ENCODE measurements at regions not wholly inside any gene's neighbourhood (a gene's known extent, or its start where the extent isn't known, plus 50 kb on each side); places are given as distances from the start of the nearest gene placed in this dataset.

DNA sequence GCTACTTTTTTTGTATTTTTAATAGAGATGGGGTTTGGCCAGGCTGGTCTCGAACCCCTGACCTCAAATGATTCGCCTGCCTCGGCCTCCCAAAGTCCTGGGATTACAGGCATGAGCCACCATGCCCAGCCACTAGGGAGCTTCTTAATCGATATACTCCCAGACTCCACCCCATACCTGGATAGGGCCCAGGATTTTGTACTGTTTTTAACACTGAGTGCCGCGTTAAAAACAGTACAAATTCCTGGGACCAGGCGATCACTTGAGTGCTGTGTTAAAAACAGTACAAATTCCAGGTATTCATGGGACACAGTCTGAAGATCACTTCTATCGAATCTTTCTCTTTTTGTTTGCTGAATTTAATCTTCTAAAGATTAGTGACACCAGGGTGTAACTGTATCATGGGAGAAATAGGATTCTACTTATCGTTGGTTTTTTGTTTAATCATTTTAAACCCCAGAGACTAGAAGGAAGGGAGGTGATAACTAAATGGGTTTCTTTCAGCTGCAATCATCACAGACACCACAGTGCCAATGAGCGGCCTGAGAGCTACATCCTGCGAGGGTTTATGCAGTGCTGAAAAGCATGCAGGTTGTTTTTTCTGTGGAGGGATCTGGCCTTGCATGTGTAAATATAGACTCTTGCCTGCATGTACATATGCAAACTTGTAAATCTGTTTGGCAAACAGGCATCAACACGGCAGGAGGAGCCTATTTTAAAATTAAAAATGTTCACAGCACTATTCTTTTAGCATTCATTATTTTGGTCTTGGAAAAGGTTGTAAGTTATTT lies 303.8 kb upstream of the WWC1 start:
- FAIRE-seq: no peak
- DNase-seq (ENCODE audit: extremely low spot score, insufficient read length, low read depth): no peak

DNA sequence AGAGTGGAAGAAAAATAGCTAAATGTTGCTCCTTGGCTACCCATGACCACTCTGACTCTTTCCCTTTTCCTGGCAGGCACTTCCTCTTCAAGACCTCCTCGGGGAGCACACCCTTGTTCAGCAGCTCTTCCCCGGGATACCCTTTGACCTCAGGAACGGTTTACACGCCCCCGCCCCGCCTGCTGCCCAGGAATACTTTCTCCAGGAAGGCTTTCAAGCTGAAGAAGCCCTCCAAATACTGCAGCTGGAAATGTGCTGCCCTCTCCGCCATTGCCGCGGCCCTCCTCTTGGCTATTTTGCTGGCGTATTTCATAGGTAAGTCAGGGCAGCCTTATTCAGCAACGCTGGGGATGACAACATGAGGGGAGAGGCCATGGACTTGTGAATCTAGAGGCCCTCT lies 298.6 kb upstream of the WWC1 start:
- FAIRE-seq (no peak), DNase-seq (ENCODE audit: extremely low spot score, insufficient read length, low read depth) (no peak)

DNA sequence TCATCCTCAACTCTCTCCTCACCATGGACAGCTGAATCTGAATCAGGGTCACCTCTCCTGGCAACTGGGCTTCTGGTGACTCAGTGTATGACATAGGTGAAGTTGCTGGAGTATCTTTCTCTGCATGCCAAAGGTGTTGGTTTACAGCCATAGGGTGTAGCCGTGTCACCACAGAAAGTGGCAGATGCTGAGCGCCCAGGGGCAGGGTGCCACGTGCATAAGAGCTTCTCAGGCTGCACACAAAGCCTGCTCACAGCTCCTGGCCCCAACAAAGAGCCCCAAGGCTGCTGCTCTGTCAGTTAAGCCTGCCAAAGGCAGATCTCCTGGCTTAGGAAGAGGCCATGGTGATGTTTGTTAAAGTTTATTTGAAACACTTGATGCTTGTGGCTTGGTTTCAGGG lies 297.7 kb upstream of the WWC1 start:
- FAIRE-seq (no peak), DNase-seq (ENCODE audit: extremely low spot score, insufficient read length, low read depth) (no peak)

DNA sequence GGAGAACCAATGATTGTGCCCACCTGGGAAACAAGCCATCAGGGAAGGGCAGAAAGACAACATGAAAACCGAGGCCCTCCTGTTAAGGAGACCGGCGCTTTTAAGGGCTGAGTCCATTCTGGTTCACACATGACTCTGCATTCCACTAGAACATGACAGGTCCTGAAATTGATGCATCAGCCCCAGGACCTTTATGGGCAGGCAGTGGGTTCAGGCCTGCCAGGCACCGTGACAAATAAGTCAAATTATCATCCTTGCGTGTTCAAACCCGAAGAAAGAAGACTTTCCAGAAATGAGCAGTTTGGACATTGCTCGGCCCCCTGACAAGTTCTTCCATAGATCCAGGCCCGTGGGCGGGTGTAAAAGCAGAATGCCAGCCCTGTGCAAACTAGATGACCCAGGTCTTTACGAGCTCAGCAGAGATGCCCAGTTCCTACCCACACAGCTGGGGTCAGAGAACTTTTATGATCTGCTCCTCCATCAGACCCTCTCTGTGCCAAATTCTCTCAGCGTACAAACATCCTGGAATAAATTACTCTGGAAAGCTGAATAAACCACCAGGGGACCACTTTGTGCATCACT lies 295.5 kb upstream of the WWC1 start:
- DNase-seq (ENCODE audit: extremely low spot score, insufficient read length, low read depth) (no peak), FAIRE-seq (no peak)

DNA sequence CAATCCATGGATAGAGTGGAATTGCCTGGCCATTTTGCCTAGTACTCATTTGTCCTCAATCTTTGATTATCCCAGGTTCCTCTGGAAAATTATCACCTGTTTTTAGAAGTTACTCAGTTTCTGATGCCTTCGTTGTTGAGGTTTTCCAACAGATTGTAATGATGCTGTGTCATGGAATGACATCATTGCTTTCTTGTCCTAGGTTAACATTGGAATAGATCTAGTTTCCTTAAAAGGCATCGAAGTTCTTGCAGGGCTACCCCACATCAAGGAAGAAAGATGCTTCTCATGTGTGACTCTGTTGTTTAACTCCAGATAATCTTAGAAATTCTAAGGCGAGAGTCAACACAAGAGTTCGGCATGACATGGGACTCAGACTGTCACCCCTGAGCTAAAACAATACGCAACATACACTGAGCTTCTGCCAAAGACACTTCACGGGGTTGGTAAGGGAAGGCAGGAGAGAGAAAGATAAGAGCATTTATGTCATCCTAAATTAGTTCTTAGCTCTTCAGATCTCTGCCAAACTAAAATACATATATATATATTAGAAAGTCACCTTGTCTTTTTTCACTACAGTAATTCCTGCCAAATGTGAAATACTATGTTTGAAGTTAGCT lies 293.2 kb upstream of the WWC1 start:
- FAIRE-seq (no peak), DNase-seq (ENCODE audit: extremely low spot score, insufficient read length, low read depth) (no peak)

DNA sequence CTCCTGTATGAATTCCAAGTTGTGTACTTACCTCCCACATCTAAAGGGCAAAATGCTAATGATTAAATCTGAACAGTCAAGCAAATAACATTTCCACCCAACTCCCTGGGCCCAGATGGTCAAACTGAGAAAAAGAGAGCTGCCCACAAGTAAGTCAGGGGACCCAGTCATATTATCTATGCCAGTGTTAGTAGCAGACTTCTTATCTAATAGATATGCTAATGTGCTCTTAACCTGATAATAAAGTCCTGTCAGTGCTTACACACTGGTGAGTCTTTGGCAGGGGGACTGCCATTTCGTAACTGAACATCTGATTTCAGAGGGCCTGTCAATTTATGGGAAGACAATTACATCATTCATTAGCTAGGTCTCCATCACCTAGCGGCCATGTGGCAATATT lies 292.3 kb upstream of the WWC1 start:
- DNase-seq (ENCODE audit: extremely low spot score, insufficient read length, low read depth) (no peak), FAIRE-seq (no peak)

DNA sequence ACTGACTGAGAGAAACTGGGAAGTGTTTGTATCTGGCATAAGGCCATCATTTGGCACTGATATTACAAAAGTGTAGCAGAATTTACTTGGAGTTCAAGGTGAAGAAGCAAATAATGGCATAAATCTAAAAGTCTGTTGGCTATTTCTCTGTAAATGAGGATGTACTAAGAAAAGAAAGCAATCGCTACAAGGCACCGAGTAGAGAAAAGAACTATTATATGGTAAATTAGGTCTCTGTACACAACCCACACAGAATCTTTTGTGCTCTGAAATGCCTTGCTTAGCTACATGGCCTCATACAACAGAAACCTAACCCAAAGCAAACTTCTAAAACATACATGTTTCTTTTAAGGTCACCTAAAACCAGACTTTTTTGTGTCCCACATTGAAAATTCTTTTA lies 290.1 kb upstream of the WWC1 start:
- FAIRE-seq: no peak
- no peak for DNase-seq (ENCODE audit: extremely low spot score, insufficient read length, low read depth)

DNA sequence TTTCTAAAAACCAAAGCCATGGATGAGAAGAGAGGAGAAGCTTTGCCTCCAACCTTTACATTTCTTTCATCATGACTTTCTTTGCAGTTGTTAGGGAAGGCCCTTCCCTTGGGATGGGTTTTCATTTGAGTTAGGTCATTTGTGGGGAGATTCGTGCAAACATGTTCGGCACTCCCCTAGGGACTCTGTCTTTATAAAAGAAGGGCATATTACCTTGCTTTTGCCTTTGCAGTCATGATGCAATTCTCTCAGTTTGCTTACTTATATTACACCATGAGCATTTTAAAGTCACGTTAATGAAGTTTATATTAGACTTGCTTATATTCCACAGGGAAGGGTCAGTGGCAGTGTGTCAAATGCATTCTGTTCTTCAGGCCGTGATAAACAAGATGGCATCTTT lies 289.3 kb upstream of the WWC1 start:
- DNase-seq (ENCODE audit: extremely low spot score, insufficient read length, low read depth): no peak
- FAIRE-seq: no peak

DNA sequence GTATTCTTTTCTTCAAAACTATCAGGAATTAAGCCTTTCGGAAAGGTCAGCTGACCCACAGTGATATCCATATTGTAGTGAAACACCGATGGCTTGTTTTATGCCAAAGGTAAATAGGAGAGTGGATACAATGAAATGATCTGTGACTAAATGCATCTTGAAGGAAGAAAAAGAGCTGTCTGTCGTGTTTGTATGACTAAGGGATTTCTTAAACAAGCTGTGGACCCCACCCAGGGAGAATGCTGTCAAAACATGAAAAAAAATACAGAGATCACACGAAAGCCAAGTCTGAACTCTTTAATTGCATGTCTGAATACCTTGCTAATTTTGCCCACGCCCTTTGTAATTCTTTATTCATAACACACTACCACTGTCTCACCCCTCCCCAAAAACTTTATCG lies 286.4 kb upstream of the WWC1 start:
- DNase-seq (ENCODE audit: extremely low spot score, insufficient read length, low read depth): no peak
- no peak for FAIRE-seq

DNA sequence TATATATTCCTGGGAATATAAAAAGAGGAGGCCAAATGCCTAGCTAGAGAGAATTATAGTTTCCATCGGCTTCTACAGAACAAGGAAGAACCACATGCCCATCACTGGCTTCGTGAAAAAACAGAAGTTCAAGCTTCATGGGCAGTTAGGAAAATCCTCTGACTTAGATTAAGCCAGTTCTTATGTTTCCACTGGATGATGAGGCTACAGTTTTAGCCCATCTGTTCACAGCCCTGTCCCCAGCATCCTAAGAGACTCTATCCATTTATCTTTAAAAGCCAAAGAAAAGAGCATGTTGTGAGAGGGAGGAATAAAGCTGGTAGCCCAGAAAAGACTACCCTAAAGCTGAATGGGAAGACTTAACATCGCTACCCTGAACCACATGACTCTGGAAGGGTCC lies 285.5 kb upstream of the WWC1 start:
- no peak for DNase-seq (ENCODE audit: extremely low spot score, insufficient read length, low read depth)
- FAIRE-seq: no peak

DNA sequence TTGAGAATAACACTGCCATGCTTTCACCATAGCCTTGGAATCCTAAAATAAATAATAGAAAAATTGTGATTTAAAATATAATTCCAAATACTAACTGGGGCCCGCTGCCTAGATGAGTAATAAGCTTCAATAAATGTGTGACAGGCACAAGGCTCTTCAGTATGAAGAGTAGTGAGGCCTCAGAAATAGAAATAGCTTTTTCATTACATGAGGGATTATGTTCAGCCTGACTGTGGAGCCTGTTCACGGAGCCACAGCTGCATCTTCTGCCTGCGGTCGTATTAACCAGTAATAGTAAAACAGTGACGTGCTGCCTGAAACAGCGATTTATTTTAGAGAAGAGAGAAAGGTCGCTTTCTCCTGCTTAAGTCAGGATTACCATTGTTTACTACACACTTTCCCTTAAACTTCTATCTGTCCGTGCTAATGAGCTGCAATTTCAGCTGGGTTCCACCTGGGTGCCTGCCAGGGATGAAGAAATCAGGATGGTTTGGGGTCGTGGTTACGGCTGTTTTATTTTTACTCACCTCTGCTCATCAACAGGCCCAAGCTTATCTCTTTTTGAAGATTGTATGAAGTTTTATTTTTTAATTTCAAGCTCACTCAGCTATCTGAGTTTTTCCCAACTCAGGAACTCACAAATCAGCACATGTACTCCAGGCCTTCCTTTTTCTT lies 284.9 kb upstream of the WWC1 start:
- FAIRE-seq: no peak
- DNase-seq (ENCODE audit: extremely low spot score, insufficient read length, low read depth): no peak

DNA sequence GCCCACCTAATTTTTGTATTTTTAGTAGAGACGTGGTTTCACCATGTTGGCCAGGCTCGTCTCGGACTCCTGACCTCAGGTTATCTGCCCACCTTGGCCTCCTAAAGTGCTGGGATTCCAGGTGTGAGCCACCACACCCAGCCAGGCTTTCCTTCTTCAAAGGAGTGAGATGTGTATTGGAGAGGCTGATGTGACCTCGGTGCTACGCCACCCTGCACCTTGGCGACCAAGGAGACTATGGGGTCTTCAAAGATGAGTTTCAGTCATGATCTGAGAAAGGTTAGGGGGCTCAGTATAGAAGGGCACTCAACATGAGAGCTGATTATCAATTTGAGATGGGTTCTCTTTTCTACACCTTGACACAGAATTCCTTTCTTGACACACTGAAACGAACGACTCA lies 284.2 kb upstream of the WWC1 start:
- DNase-seq (ENCODE audit: extremely low spot score, insufficient read length, low read depth): no peak
- no peak for FAIRE-seq

DNA sequence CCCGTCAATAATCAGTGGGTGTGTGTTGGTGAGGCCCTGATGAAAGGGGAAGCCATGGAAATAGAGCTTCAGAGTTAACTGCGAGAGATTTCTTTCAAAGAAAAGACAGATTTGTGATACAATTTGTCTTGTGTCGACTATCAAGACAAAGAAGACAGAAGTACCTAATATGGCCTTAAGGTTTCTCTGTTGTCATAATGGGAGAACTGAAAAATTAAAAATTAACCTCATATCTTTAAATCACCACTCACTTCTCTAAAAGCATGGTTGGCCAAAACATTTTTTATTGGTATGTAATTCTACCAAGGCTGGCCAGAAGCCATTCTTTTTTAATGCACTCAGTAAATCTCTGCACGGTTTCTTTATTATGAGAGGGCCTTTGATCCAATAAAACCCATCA lies 282.9 kb upstream of the WWC1 start:
- FAIRE-seq (no peak), DNase-seq (ENCODE audit: extremely low spot score, insufficient read length, low read depth) (no peak)

DNA sequence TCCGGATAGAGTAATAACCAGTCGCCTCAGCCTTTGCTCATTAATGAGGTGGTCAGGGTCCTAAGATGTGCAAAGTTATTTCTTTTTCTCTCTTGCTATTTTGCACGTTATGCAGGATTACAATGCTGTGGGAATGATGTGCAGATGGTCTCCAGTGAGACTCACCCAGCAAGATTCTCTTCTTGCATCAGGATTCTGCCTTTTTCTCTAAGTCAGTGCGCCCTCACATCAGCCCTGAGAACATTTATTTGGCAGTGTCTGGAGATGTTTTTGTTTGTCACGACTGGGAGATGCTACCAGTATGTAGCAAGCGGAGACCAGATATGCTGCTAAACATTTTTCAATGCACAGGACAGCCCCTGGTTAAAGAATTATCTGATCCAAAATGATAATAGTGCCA lies 280.3 kb upstream of the WWC1 start:
- no peak for DNase-seq (ENCODE audit: extremely low spot score, insufficient read length, low read depth)
- no peak for FAIRE-seq

DNA sequence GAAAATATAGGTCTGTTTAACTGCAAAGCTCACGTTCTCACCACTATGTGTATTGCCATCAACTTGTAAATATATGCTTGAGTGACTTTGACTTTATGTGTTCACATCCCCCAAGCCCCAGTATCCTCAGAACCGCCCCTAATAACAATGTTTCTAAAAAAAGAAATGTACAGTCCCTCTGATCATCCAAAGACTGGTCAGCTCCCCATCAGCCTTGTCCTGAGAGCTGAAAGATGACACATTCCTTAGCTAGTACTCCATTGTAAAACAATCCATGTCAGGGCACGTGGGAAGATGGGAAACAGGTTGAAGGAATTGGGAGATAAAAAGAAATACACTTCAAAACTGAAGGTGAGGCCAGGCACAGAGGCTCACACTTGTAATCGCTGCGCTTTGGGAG lies 279.4 kb upstream of the WWC1 start:
- FAIRE-seq: no peak

DNA sequence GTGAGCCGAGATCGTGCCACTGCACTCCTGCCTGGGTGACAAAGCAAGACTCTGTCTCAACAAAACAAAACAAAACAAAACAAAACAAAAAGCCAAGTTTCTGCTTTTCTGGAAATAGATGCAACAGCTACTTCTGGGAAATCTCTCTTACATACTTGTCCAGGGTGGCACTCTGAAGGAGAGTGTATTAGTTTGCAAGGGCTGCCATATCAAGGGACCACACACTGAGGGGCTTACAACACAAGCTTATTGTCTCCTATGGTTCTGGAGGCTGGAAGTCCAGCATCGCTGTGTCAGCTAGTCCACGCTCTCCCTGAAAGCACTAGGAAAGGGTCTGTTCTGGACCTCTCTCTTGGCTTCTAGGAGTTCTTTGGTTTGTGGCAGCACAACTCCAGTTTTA lies 277.9 kb upstream of the WWC1 start:
- FAIRE-seq (no peak), DNase-seq (ENCODE audit: extremely low spot score, insufficient read length, low read depth) (no peak)

More for the DNA sequence above, 279.4 kb upstream of the WWC1 start:
- DNase-seq (ENCODE audit: extremely low spot score, insufficient read length, low read depth): no peak

DNA sequence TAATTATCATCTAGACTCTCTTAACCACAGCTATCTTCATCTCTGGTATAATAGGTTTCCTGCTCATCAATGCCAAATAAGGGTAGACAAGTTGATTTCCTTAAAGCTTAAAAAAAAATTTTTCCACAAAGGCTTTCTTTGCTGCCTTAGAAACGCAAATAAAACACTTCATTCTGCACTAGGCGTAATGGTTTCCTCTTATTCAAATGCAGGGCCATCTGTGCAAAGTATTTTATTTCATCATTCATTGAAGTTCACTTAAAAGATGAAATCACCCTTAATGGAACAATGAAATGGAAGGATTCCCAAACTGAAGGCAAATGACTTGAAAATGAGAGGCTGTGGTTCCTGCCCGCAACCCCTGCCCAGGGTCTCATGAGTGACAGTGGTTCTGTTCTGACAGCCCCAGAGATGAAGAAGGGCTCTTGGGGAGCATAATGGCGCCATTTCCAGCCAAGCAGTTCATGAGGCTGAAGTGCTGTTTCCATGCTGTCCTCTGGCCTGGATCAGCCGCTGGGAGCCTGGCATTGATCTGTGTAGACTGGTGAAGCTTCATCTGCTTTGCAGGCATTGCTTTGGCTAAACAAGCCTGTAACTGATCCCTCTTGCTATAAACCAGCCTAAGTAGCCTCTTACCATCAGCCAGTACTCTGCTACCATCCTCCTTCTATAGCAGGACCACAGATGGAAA lies 276.9 kb upstream of the WWC1 start:
- DNase-seq (ENCODE audit: extremely low spot score, insufficient read length, low read depth): no peak
- no peak for FAIRE-seq

DNA sequence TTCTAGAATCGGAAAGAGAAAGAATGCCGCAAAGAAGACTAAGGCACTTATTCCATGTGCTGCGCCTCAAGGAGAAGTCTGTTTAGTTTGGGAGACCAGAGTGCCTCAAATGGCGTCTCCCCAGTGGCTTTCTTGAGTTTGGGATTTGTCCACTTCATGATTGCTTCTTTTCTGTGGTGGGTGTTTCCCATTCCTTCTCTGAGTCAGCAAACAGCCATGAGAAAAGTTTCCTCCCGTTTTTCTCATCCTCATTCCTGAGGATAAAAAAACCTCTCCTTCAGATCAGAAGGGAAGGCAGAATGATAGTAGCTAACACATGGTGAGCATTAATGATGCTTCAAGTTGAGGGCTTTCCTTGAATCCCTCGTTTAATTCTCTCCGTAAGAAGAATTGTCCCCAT lies 275.9 kb upstream of the WWC1 start:
- DNase-seq (ENCODE audit: extremely low spot score, insufficient read length, low read depth): no peak
- no peak for FAIRE-seq

DNA sequence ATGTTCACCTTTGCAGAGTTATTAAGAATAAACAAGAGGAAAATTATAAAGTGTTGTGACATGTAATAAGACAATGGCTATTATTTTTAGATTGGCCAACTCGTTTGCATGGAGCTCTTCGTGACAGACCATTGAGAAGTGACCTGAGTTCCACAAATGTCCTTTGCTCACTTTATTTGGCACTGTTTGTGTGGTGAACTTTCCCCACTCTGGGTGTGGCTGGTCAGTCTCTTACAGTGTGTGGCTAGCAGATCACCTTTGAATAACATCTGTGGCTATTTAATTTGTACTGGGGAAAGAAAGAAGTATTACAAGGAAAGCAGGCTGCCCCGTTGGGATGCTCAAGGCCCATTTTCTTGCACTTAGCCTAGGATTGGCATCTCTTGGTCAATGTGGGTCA lies 274.1 kb upstream of the WWC1 start:
- FAIRE-seq: no peak
- no peak for DNase-seq (ENCODE audit: extremely low spot score, insufficient read length, low read depth)

DNA sequence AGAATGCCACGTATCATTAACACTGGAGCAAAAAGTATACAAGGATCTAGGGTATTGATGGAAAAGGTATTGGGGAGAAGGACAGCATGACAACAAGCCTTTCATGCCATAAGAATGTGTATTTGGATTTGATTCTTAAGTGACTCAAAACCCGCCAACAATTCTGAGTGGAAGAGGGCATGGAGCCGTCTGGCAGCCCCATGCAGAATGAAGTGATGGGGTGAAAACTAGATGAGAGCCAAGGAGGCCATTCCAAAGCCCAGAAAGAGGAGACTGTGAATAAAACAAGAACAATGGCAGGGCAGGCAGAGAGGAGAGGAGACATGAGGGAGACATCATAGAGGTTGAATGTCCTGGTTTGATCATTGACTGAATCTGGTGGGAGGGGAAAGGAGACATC lies 272.3 kb upstream of the WWC1 start:
- DNase-seq (ENCODE audit: extremely low spot score, insufficient read length, low read depth) (no peak), FAIRE-seq (no peak)

Data from GM18507 (cell line).